ENCODE measurements at regions not wholly inside any gene's neighbourhood (a gene's known extent, or its start where the extent isn't known, plus 50 kb on each side); places are given as distances from the start of the nearest gene placed in this dataset.

DNA sequence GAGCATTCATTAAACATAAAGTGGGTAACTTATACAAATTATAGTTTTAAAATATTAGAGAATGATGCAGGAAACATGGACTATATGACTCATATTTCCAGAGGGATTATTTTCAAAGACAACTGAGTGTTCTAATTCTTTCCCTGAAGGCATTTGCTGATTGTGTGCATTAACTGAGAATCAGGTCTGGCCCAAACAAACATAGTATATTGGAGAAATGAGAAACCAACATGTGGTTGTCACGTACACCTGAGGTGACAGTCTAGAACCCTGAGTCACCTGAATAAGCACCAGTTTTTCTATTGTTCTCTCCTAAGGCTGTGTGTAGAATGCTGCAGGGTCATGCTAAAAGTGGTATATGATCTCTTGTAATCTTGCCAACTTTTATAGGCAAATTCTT is 1125.7 kb downstream of the XPNPEP1 start:
- Histone ChIP-seq H3K27ac (no peak overlapping the region), H3K4me3 (no peak overlapping the region), H3K27me3 (no peaks in the 10 kb centered on the region), H3K4me1 (no peaks in the 10 kb centered on the region), H3K36me3 (no peaks in the 10 kb centered on the region), H3K9me3 (no peaks in the 10 kb centered on the region)
- 73 to 89% methylated on average over 1 of the region's 1 CpG for WGBS, 2 donors
- TF ChIP-seq POLR2A (IDR thresholded peaks at IDR 0.05) = no peak
- no peak for TF ChIP-seq POLR2AphosphoS5 (IDR thresholded peaks at IDR 0.05)
- no peak for TF ChIP-seq EP300 (IDR thresholded peaks at IDR 0.05)
- TF ChIP-seq, protein P1, sequence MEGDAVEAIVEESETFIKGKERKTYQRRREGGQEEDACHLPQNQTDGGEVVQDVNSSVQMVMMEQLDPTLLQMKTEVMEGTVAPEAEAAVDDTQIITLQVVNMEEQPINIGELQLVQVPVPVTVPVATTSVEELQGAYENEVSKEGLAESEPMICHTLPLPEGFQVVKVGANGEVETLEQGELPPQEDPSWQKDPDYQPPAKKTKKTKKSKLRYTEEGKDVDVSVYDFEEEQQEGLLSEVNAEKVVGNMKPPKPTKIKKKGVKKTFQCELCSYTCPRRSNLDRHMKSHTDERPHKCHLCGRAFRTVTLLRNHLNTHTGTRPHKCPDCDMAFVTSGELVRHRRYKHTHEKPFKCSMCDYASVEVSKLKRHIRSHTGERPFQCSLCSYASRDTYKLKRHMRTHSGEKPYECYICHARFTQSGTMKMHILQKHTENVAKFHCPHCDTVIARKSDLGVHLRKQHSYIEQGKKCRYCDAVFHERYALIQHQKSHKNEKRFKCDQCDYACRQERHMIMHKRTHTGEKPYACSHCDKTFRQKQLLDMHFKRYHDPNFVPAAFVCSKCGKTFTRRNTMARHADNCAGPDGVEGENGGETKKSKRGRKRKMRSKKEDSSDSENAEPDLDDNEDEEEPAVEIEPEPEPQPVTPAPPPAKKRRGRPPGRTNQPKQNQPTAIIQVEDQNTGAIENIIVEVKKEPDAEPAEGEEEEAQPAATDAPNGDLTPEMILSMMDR (IDR thresholded peaks at IDR 0.05) = no peak
- ATAC-seq (ENCODE audit: low FRiP score in 2 of 2) (no peak), DNase-seq (no peak)

DNA sequence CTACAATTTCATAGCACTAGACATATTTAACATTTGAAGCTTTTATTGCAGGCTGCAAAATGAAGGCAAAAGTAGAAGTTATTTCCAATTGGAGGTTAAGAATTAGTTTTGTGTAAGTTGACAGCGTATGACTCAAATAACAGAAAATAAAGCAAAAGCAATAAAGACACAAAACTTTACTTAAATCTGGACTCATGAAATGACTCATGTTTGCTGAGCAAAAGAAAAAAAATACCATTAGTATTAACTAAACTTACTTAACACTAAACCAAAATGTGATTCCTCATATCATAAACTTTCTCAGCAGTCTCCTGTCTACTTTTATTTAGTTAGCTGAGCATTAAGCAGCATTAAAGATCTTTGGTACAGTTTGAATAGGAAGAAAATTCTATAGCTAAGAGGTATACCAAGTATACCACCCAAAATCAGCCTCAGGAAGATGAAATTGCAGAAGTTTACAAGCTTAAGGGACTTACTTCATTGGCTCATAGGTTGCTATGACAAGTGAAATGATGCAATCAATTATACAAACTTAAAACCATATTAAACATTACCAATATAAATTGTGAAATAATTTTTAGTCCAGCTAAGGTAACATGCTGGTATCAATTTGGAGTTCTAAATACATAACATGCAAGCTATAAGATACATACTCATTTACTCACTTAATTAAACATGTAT is 1131.4 kb downstream of the XPNPEP1 start:
- DNase-seq (no peak), ATAC-seq (ENCODE audit: low FRiP score in 2 of 2) (no peak)
- TF ChIP-seq POLR2A (IDR thresholded peaks at IDR 0.05) (no peak), EP300 (IDR thresholded peaks at IDR 0.05) (no peak), POLR2AphosphoS5 (IDR thresholded peaks at IDR 0.05) (no peak)
- TF ChIP-seq, protein P1 (IDR thresholded peaks at IDR 0.05) = no peak
- 83 to 91% methylated on average over 1 of the region's 1 CpG for WGBS, 2 donors
- no peaks in the 10 kb centered on the region for H3K27me3 ChIP-seq
- H3K4me1 ChIP-seq = no peaks in the 10 kb centered on the region
- no peaks in the 10 kb centered on the region for H3K9me3 ChIP-seq
- H3K4me3 ChIP-seq = no peak overlapping the region
- H3K36me3 ChIP-seq = no peaks in the 10 kb centered on the region
- no peak overlapping the region for H3K27ac ChIP-seq

DNA sequence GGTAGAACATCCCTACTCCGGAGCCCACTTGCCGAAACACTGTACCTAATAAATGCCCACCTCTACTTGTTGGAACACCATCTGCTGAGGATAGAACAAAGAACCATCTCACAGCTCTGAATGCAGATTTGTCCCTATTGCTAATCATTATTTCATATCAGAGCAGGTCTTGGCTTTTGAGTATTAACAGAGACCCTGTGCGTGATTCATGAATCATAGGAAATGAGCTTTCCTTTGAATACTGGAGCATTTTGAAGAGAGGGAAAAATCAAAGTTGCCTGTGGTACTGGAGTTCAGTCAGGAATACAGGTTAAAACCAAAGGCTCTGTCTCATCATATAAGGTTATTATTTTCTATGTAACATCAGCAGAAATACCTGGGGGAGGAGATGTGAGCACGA is 1132.3 kb downstream of the XPNPEP1 start:
- H3K27ac ChIP-seq = no peak overlapping the region
- no peaks in the 10 kb centered on the region for H3K36me3 ChIP-seq
- no peak overlapping the region for H3K4me3 ChIP-seq
- WGBS, 2 donors = 93 to 97% methylated on average over 4 of the region's 4 CpGs
- no peaks in the 10 kb centered on the region for H3K9me3 ChIP-seq
- no peaks in the 10 kb centered on the region for H3K4me1 ChIP-seq
- TF ChIP-seq EP300 (IDR thresholded peaks at IDR 0.05) (no peak), POLR2AphosphoS5 (IDR thresholded peaks at IDR 0.05) (no peak), POLR2A (IDR thresholded peaks at IDR 0.05) (no peak)
- TF ChIP-seq, protein P1 (IDR thresholded peaks at IDR 0.05) = no peak
- no peak for DNase-seq
- ATAC-seq (ENCODE audit: low FRiP score in 2 of 2) = no peak
- no peaks in the 10 kb centered on the region for H3K27me3 ChIP-seq

DNA sequence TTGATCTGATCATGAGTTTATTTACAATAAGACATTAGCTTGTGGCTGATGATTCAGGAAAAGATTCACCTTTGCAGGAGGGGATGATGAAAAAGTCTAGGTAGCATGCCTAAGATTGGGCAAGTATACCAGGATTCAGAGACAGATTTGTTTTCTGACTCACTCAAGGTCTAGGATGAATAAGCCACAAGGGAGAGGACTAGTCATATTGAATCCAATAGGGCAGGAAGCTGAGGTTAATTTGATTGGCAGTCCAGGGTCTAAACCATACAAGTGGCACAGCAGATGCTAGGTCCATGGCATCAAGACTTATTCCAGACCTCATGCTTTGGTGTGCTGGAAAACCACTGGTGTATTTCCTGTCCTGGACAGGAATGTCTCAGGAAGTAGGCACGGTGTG is 1133.4 kb downstream of the XPNPEP1 start:
- TF ChIP-seq, protein P1 (IDR thresholded peaks at IDR 0.05) = no peak
- no peak for TF ChIP-seq POLR2A (IDR thresholded peaks at IDR 0.05)
- no peak for TF ChIP-seq POLR2AphosphoS5 (IDR thresholded peaks at IDR 0.05)
- TF ChIP-seq EP300 (IDR thresholded peaks at IDR 0.05) = no peak
- Histone ChIP-seq H3K4me3 (no peak overlapping the region), H3K9me3 (peaks cover 0 to 7% (median 1%) of the 10 kb centered on the region in 4 donors), H3K4me1 (no peaks in the 10 kb centered on the region), H3K27me3 (no peaks in the 10 kb centered on the region), H3K27ac (no peak overlapping the region), H3K36me3 (no peaks in the 10 kb centered on the region)
- WGBS, 2 donors = 41 to 46% methylated on average over 1 of the region's 1 CpG
- DNase-seq = no peak
- ATAC-seq (ENCODE audit: low FRiP score in 2 of 2) = no peak

DNA sequence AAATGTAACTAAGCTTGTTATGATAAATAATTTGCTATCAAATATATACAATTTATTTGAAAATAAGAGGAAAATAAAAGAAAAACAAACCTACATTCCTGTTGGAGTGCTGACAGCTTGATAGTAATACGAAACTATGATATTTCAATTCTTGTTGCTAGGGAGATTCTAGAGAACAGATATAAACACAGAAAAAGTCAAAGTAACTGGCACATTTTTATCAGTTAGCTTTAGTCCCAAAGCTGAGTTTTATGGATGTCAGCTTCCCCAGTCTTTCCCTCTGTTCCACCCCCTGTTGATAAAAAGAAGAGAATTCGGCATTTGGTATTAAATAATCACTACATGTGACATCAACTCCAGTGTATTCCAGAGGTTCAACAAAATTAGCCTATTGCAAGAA is 1134.0 kb downstream of the XPNPEP1 start:
- 61% methylated on average over 2 of the region's 2 CpGs for WGBS, 2 donors
- ATAC-seq (ENCODE audit: low FRiP score in 2 of 2) (no peak), DNase-seq (no peak)
- Histone ChIP-seq H3K27me3 (no peaks in the 10 kb centered on the region), H3K4me3 (no peak overlapping the region), H3K27ac (no peak overlapping the region), H3K9me3 (peaks cover 0 to 13% (median 4%) of the 10 kb centered on the region in 4 donors), H3K36me3 (no peaks in the 10 kb centered on the region), H3K4me1 (no peaks in the 10 kb centered on the region)
- no peak for TF ChIP-seq POLR2A (IDR thresholded peaks at IDR 0.05)
- TF ChIP-seq, protein P1 (IDR thresholded peaks at IDR 0.05) = no peak
- TF ChIP-seq EP300 (IDR thresholded peaks at IDR 0.05) = no peak
- no peak for TF ChIP-seq POLR2AphosphoS5 (IDR thresholded peaks at IDR 0.05)

Data from upper lobe of left lung (tissue), 6 donors.